ENCODE measurements at regions not wholly inside any gene's neighbourhood (a gene's known extent, or its start where the extent isn't known, plus 50 kb on each side); places are given as distances from the start of the nearest gene placed in this dataset.

- no peak overlapping the region for H3K9ac ChIP-seq (ENCODE audit: low read length)
- no peaks in the 10 kb centered on the region for H3K79me2 ChIP-seq (ENCODE audit: insufficient read depth, low read length)
- no peak overlapping the region for H3K27ac ChIP-seq (ENCODE audit: low read depth, low read length, poor library complexity, severe bottlenecking)
- no peaks in the 10 kb centered on the region for H3K4me1 ChIP-seq (ENCODE audit: insufficient read depth, low read length, severe bottlenecking)
- no peak overlapping the region for H2AFZ ChIP-seq (ENCODE audit: low read length)
- H3K36me3 ChIP-seq (ENCODE audit: insufficient read depth, low read length): no peaks in the 10 kb centered on the region
- H3K27me3 ChIP-seq (ENCODE audit: insufficient read depth, low read length): no peaks in the 10 kb centered on the region
- H4K20me1 ChIP-seq (ENCODE audit: insufficient read depth, low read length): no peaks in the 10 kb centered on the region
- TF ChIP-seq EZH2 (IDR thresholded peaks at IDR 0.05; ENCODE audit: borderline replicate concordance, low read length): no peak
- no peak for TF ChIP-seq CTCF (IDR thresholded peaks at IDR 0.05; ENCODE audit: low read length)
- H3K4me3 ChIP-seq (ENCODE audit: low read depth, low read length, poor library complexity, severe bottlenecking): no peak overlapping the region
- no peaks in the 10 kb centered on the region for H3F3A ChIP-seq (ENCODE audit: insufficient read depth, low read length)
- no peaks in the 10 kb centered on the region for H3K9me3 ChIP-seq (ENCODE audit: low read length)
- H3K4me2 ChIP-seq (ENCODE audit: low read length): no peak overlapping the region
- no peaks in the 10 kb centered on the region for H3K9me2 ChIP-seq (ENCODE audit: low read depth, low read length)
Measured at GRCh38 chrX:4706961-4707360, 993.5 kb upstream of the PRKX start.

- no peaks in the 10 kb centered on the region for H3K27me3 ChIP-seq (ENCODE audit: insufficient read depth, low read length)
- H3K4me3 ChIP-seq (ENCODE audit: low read depth, low read length, poor library complexity, severe bottlenecking): no peak overlapping the region
- H3K4me2 ChIP-seq (ENCODE audit: low read length): no peak overlapping the region
- H4K20me1 ChIP-seq (ENCODE audit: insufficient read depth, low read length): no peaks in the 10 kb centered on the region
- no peaks in the 10 kb centered on the region for H3F3A ChIP-seq (ENCODE audit: insufficient read depth, low read length)
- no peaks in the 10 kb centered on the region for H3K36me3 ChIP-seq (ENCODE audit: insufficient read depth, low read length)
- no peaks in the 10 kb centered on the region for H3K4me1 ChIP-seq (ENCODE audit: insufficient read depth, low read length, severe bottlenecking)
- TF ChIP-seq CTCF (IDR thresholded peaks at IDR 0.05; ENCODE audit: low read length) (no peak), EZH2 (IDR thresholded peaks at IDR 0.05; ENCODE audit: borderline replicate concordance, low read length) (no peak)
- H3K9me2 ChIP-seq (ENCODE audit: low read depth, low read length): no peaks in the 10 kb centered on the region
- no peaks in the 10 kb centered on the region for H3K79me2 ChIP-seq (ENCODE audit: insufficient read depth, low read length)
- H3K9ac ChIP-seq (ENCODE audit: low read length): no peak overlapping the region
- no peaks in the 10 kb centered on the region for H3K9me3 ChIP-seq (ENCODE audit: low read length)
- no peak overlapping the region for H2AFZ ChIP-seq (ENCODE audit: low read length)
- H3K27ac ChIP-seq (ENCODE audit: low read depth, low read length, poor library complexity, severe bottlenecking): no peak overlapping the region
Measured at GRCh38 chrX:4690521-4690920, 977.1 kb upstream of the PRKX start.

GRCh38 chrX:4682636-4683035 is 969.2 kb upstream of the PRKX start:
- Histone ChIP-seq H3K4me3 (ENCODE audit: low read depth, low read length, poor library complexity, severe bottlenecking) (no peak overlapping the region), H3F3A (ENCODE audit: insufficient read depth, low read length) (no peaks in the 10 kb centered on the region), H3K9me3 (ENCODE audit: low read length) (no peaks in the 10 kb centered on the region), H3K4me1 (ENCODE audit: insufficient read depth, low read length, severe bottlenecking) (no peaks in the 10 kb centered on the region), H3K79me2 (ENCODE audit: insufficient read depth, low read length) (no peaks in the 10 kb centered on the region), H3K27me3 (ENCODE audit: insufficient read depth, low read length) (no peaks in the 10 kb centered on the region), H3K36me3 (ENCODE audit: insufficient read depth, low read length) (no peaks in the 10 kb centered on the region), H2AFZ (ENCODE audit: low read length) (no peak overlapping the region), H3K27ac (ENCODE audit: low read depth, low read length, poor library complexity, severe bottlenecking) (no peak overlapping the region), H3K9me2 (ENCODE audit: low read depth, low read length) (no peaks in the 10 kb centered on the region), H3K9ac (ENCODE audit: low read length) (no peak overlapping the region), H3K4me2 (ENCODE audit: low read length) (no peak overlapping the region), H4K20me1 (ENCODE audit: insufficient read depth, low read length) (no peaks in the 10 kb centered on the region)
- TF ChIP-seq CTCF (IDR thresholded peaks at IDR 0.05; ENCODE audit: low read length): no peak
- TF ChIP-seq EZH2 (IDR thresholded peaks at IDR 0.05; ENCODE audit: borderline replicate concordance, low read length): no peak

All from OCI-LY1 (cell line).